ENCODE measurements at regions not wholly inside any gene's neighbourhood (a gene's known extent, or its start where the extent isn't known, plus 50 kb on each side); places are given as distances from the start of the nearest gene placed in this dataset.

- no peak overlapping the region for H3K4me3 ChIP-seq (replicated peaks in 1 of 2; ENCODE audit: low read depth in 2 of 2, low read length in 2 of 2)
- DNase-seq (ENCODE audit: low read depth in 2 of 2), result peak; percentile 41 to 68
- no peak for TF ChIP-seq CTCF (IDR thresholded peaks at IDR 0.05; ENCODE audit: low read depth, low read length)
These were observed 1151.9 kb upstream of the GOT2 start for GRCh38 chr16:59886021-59886420.

GRCh38 chr16:59881376-59881775 lies 1147.3 kb upstream of the GOT2 start:
- TF ChIP-seq CTCF (IDR thresholded peaks at IDR 0.05; ENCODE audit: low read depth, low read length), result no peak
- no peak for DNase-seq (ENCODE audit: low read depth in 2 of 2)

GRCh38 chr16:59880611-59881010 lies 1146.5 kb upstream of the GOT2 start:
- no peak for DNase-seq (ENCODE audit: low read depth in 2 of 2)
- H3K4me3 ChIP-seq (replicated peaks in 1 of 2; ENCODE audit: low read depth in 2 of 2, low read length in 2 of 2), result no peak overlapping the region
- no peak for TF ChIP-seq CTCF (IDR thresholded peaks at IDR 0.05; ENCODE audit: low read depth, low read length)

More at GRCh38 chr16:59881376-59881775, 1147.3 kb upstream of the GOT2 start:
- H3K4me3 ChIP-seq (replicated peaks in 1 of 2; ENCODE audit: low read depth in 2 of 2, low read length in 2 of 2), result no peak overlapping the region

- no peak for DNase-seq (ENCODE audit: low read depth in 2 of 2)
- no peak overlapping the region for H3K4me3 ChIP-seq (replicated peaks in 1 of 2; ENCODE audit: low read depth in 2 of 2, low read length in 2 of 2)
- no peak for TF ChIP-seq CTCF (IDR thresholded peaks at IDR 0.05; ENCODE audit: low read depth, low read length)
These were observed 1144.9 kb upstream of the GOT2 start for GRCh38 chr16:59878999-59879398.

- DNase-seq (ENCODE audit: low read depth in 2 of 2), result peak; percentile 20 to 49
- TF ChIP-seq CTCF (IDR thresholded peaks at IDR 0.05; ENCODE audit: low read depth, low read length), result no peak
- no peak overlapping the region for H3K4me3 ChIP-seq (replicated peaks in 1 of 2; ENCODE audit: low read depth in 2 of 2, low read length in 2 of 2)
These were observed 1144.4 kb upstream of the GOT2 start for GRCh38 chr16:59878479-59878878.

GRCh38 chr16:59864981-59865666 lies 1131.0 kb upstream of the GOT2 start:
- no peak for DNase-seq (ENCODE audit: low read depth in 2 of 2)
- H3K4me3 ChIP-seq (replicated peaks in 1 of 2; ENCODE audit: low read depth in 2 of 2, low read length in 2 of 2), result no peak overlapping the region
- no peak for TF ChIP-seq CTCF (IDR thresholded peaks at IDR 0.05; ENCODE audit: low read depth, low read length)
